ENCODE measurements at regions not wholly inside any gene's neighbourhood (a gene's known extent, or its start where the extent isn't known, plus 50 kb on each side); places are given as distances from the start of the nearest gene placed in this dataset.

DNA sequence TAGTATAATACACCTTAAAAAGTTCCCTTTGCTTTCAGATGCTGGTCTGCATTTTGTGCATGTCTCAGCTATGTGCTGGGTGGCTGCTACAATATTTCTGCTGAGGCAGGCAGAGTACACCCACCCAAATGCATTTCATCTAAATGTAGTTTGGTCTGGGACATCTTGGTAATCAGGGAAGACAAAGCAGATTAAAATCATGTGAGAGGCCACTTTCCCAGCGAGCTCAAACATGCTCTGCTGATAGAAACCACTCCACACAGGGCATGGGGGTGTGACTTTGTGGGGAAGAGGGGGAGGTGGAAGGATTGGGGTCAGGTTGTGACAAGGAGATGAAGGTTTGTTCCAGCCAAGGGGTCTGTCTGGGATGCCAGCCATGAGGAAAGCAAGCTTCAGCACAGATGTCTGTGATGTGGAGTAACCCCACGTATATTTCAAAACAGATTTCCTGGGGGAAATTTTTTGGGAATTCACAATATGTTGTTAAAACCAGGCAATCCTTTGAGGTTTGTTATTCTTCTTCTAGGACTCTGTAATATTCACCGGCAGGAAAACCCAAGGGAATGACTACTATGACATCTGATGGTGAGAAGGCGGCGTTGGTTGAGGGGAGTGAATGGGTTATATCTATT is 255.1 kb upstream of the FGGY start:
- no peak for TF ChIP-seq CTCF (IDR thresholded peaks at IDR 0.05; ENCODE audit: low read depth, low read length)
- no peaks in the 10 kb centered on the region for H3K36me3 ChIP-seq
- DNase-seq: peak; percentile 43
- H3K27me3 ChIP-seq (ENCODE audit: insufficient read depth, low read depth, severe bottlenecking): no peaks in the 10 kb centered on the region
- H3K9me3 ChIP-seq (ENCODE audit: severe bottlenecking): no peaks in the 10 kb centered on the region
- H3K4me3 ChIP-seq (ENCODE audit: low read depth, low read length): no peak overlapping the region
- no peak overlapping the region for H3K27ac ChIP-seq

GRCh38 chr1:59043796-59044195 is 253.1 kb upstream of the FGGY start:
- TF ChIP-seq CTCF (IDR thresholded peaks at IDR 0.05; ENCODE audit: low read depth, low read length): no peak
- no peak overlapping the region for H3K4me3 ChIP-seq (ENCODE audit: low read depth, low read length)
- H3K27ac ChIP-seq: no peak overlapping the region
- no peak for DNase-seq
- no peaks in the 10 kb centered on the region for H3K9me3 ChIP-seq (ENCODE audit: severe bottlenecking)
- H3K36me3 ChIP-seq: no peaks in the 10 kb centered on the region
- H3K27me3 ChIP-seq (ENCODE audit: insufficient read depth, low read depth, severe bottlenecking): no peaks in the 10 kb centered on the region

GRCh38 chr1:59044535-59045121 is 252.3 kb upstream of the FGGY start:
- H3K27ac ChIP-seq: no peak overlapping the region
- no peak overlapping the region for H3K4me3 ChIP-seq (ENCODE audit: low read depth, low read length)
- TF ChIP-seq CTCF (IDR thresholded peaks at IDR 0.05; ENCODE audit: low read depth, low read length): no peak
- DNase-seq: no peak
- no peaks in the 10 kb centered on the region for H3K36me3 ChIP-seq
- H3K27me3 ChIP-seq (ENCODE audit: insufficient read depth, low read depth, severe bottlenecking): no peaks in the 10 kb centered on the region
- no peaks in the 10 kb centered on the region for H3K9me3 ChIP-seq (ENCODE audit: severe bottlenecking)

DNA sequence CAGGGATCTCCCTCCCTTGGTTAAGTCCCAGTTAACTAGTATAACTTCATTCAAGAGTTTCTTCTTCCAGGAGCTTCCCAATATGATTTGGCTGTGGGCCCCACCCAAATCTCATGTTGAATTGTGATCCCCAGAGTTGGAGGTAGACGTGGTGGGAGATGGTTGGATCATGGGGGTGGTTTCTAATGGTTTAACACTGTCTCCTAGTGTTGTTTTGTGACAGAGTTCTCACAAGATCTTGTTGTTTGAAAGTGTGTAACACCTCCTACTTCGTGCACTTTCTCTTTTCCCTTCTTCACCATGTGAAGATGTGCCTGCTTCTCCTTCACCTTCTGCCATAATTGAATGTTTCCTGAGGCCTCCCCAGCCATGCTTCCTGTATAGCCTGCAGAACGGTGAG is 251.8 kb upstream of the FGGY start:
- DNase-seq: no peak
- Histone ChIP-seq H3K27me3 (ENCODE audit: insufficient read depth, low read depth, severe bottlenecking) (no peaks in the 10 kb centered on the region), H3K9me3 (ENCODE audit: severe bottlenecking) (no peaks in the 10 kb centered on the region), H3K36me3 (no peaks in the 10 kb centered on the region), H3K4me3 (ENCODE audit: low read depth, low read length) (no peak overlapping the region), H3K27ac (no peak overlapping the region)
- no peak for TF ChIP-seq CTCF (IDR thresholded peaks at IDR 0.05; ENCODE audit: low read depth, low read length)

DNA sequence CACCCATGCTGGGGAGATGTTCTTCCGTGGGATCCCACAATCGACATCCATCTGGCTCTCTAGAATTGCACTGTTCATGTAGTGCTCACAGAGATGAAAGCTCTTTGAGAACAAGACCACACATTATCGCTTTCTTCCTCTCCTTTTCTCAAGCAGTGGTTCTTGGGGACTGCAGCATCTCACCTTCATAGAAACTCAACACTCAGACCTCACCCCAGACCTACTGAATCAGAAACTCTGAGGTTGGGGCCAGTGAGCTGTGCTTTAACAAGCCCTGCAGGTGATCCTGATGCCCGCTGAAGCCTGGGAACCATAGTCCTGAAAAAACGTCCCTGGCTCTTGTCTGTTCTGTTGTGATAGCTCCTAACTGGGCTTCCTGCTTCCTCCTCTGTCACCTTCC is 251.3 kb upstream of the FGGY start:
- no peak for TF ChIP-seq CTCF (IDR thresholded peaks at IDR 0.05; ENCODE audit: low read depth, low read length)

DNA sequence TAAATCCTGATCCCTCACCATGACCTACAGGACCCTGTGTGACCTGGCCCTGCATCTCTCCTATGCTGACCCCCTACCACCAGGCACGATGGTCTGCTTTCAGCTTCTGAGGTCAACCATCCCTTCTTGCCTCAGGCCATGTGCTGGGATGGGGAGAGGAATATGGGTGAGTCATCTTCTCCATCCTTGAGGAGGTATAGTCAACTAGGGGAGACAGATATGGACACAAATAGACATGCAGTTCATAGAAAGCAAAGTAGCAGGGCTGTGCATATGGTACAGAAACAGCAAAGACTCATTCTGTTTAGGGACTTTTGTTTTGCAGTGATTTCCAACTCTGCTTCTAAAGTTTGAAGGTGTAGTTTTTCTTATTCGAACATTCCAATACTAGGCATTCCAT is 250.8 kb upstream of the FGGY start:
- H3K9me3 ChIP-seq (ENCODE audit: severe bottlenecking): no peaks in the 10 kb centered on the region
- H3K36me3 ChIP-seq: no peaks in the 10 kb centered on the region
- H3K27ac ChIP-seq: no peak overlapping the region
- DNase-seq: no peak
- no peak overlapping the region for H3K4me3 ChIP-seq (ENCODE audit: low read depth, low read length)
- no peaks in the 10 kb centered on the region for H3K27me3 ChIP-seq (ENCODE audit: insufficient read depth, low read depth, severe bottlenecking)
- no peak for TF ChIP-seq CTCF (IDR thresholded peaks at IDR 0.05; ENCODE audit: low read depth, low read length)

More for the DNA sequence above, 251.3 kb upstream of the FGGY start:
- no peak overlapping the region for H3K27ac ChIP-seq
- no peak for DNase-seq
- no peaks in the 10 kb centered on the region for H3K36me3 ChIP-seq
- no peaks in the 10 kb centered on the region for H3K9me3 ChIP-seq (ENCODE audit: severe bottlenecking)
- H3K4me3 ChIP-seq (ENCODE audit: low read depth, low read length): no peak overlapping the region
- no peaks in the 10 kb centered on the region for H3K27me3 ChIP-seq (ENCODE audit: insufficient read depth, low read depth, severe bottlenecking)
